Endodermal cell (in vitro differentiated cells): ENCODE measurements at regions not wholly inside any gene's neighbourhood (a gene's known extent, or its start where the extent isn't known, plus 50 kb on each side); places are given as distances from the start of the nearest gene placed in this dataset.

Source experiments
- DNase-seq: peaks from one replicate; pipeline ENCODE4 v3.0.0-alpha.2; 2017
- H3K27ac ChIP-seq: 2 replicates; pipeline ENCODE4 v1.5.1; 2013; ENCODE audit warnings: mild to moderate bottlenecking, low read depth, low read length, moderate library complexity
- H3K27me3 ChIP-seq: 2 replicates; pipeline ENCODE4 v1.6.1; 2013; ENCODE audit warnings: mild to moderate bottlenecking, low read length, moderate library complexity; ENCODE audit not compliant: insufficient read depth, control insufficient read depth, poor library complexity, severe bottlenecking
- H3K36me3 ChIP-seq: 2 replicates; pipeline ENCODE4 v1.7.0; 2013; ENCODE audit warnings: mild to moderate bottlenecking, low read length, moderate library complexity; ENCODE audit not compliant: control insufficient read depth, insufficient read depth
- H3K4me1 ChIP-seq: one replicate; pipeline ENCODE4 v1.7.0; 2013; ENCODE audit warnings: low read length; ENCODE audit not compliant: control insufficient read depth, insufficient read depth
- H3K4me3 ChIP-seq: 2 replicates; pipeline ENCODE4 v1.5.1; 2013; ENCODE audit warnings: mild to moderate bottlenecking, low read length, moderate library complexity
- H3K9ac ChIP-seq: 2 replicates; pipeline ENCODE4 v1.6.1; 2013; ENCODE audit warnings: mild to moderate bottlenecking, low read length, moderate library complexity; ENCODE audit not compliant: poor library complexity, severe bottlenecking; ENCODE audit errors: extremely low read depth
- H3K9me3 ChIP-seq: 2 replicates; pipeline ENCODE4 v1.6.1; 2013; ENCODE audit warnings: mild to moderate bottlenecking, low read length, moderate library complexity; ENCODE audit not compliant: control insufficient read depth
- H3K27ac Mint-ChIP-seq: 2 replicates; pipeline ENCODE4 v1.8.0; 2020; ENCODE audit warnings: mixed read lengths
- H3K27me3 Mint-ChIP-seq: 2 replicates; pipeline ENCODE4 v1.8.0; 2021; ENCODE audit warnings: mild to moderate bottlenecking, mixed read lengths; ENCODE audit not compliant: insufficient read depth
- H3K36me3 Mint-ChIP-seq: 2 replicates; pipeline ENCODE4 v1.8.0; 2020; ENCODE audit warnings: low read depth, mixed read lengths
- H3K4me1 Mint-ChIP-seq: 2 replicates; pipeline ENCODE4 v1.8.0; 2020; ENCODE audit warnings: mixed read lengths
- H3K4me3 Mint-ChIP-seq: 2 replicates; pipeline ENCODE4 v1.8.0; 2020; ENCODE audit warnings: mild to moderate bottlenecking, moderate library complexity, mixed read lengths
- H3K9me3 Mint-ChIP-seq: 2 replicates; pipeline ENCODE4 v1.8.0; 2020; ENCODE audit warnings: mild to moderate bottlenecking, mixed read lengths
- CTCF ChIP-seq: fragments of 200-600 bp; sonication (generic); conservative IDR thresholded peaks from 2 replicates; pipeline ENCODE4 v1.5.0; 2021; ENCODE audit warnings: antibody characterized with exemption, mild to moderate bottlenecking
- WGBS, 2 experiments: methylation state at CpG; one replicate each; pipeline versions ENCODE4 v1.1.5 to v1.1.7; 2013; ENCODE audit warnings: missing lambda C conversion rate in 2 of 2, mixed read lengths in 1 of 2; ENCODE audit not compliant: insufficient coverage in 1 of 2, insufficient read length in 1 of 2; 5-methylcytosine and 5-hydroxymethylcytosine counted together

- Histone ChIP-seq H3K36me3 (no peaks in the 10 kb centered on the region), H3K4me1 (no peaks in the 10 kb centered on the region), H3K27me3 (no peaks in the 10 kb centered on the region), H3K4me3 (no peak overlapping the region), H3K9me3 (peaks cover 3% of the 10 kb centered on the region), H3K9ac (no peak overlapping the region), H3K27ac (no peak overlapping the region)
- no peak for TF ChIP-seq CTCF
- no peak overlapping the region for H3K4me3 Mint-ChIP-seq
- H3K4me1 Mint-ChIP-seq, result peaks cover 5% of the 10 kb centered on the region
- no peak overlapping the region for H3K27ac Mint-ChIP-seq
- no peaks in the 10 kb centered on the region for H3K9me3 Mint-ChIP-seq
- H3K27me3 Mint-ChIP-seq, result no peaks in the 10 kb centered on the region
- 81 to 90% methylated on average over 4 to 10 of the region's 10 CpGs for WGBS, 2 experiments
- DNase-seq, result no peak
- H3K36me3 Mint-ChIP-seq, result no peaks in the 10 kb centered on the region
Observed at GRCh38 chr4:144449611-144450010, 196.3 kb upstream of the HHIP start.

GRCh38 chr4:144450526-144450925 is 195.4 kb upstream of the HHIP start:
- Mint-ChIP-seq H3K27ac (no peak overlapping the region), H3K27me3 (no peaks in the 10 kb centered on the region)
- 87 to 100% methylated on average over 2 of the region's 2 CpGs for WGBS, 2 experiments

GRCh38 chr4:144451766-144452450 is 194.0 kb upstream of the HHIP start:
- DNase-seq, result no peak
- Mint-ChIP-seq H3K36me3 (no peaks in the 10 kb centered on the region), H3K4me3 (no peak overlapping the region), H3K27ac (no peak overlapping the region), H3K9me3 (no peaks in the 10 kb centered on the region), H3K4me1 (peaks cover 5% of the 10 kb centered on the region), H3K27me3 (no peaks in the 10 kb centered on the region)
- no peaks in the 10 kb centered on the region for H3K27me3 ChIP-seq
- no peak overlapping the region for H3K9ac ChIP-seq
- no peak overlapping the region for H3K27ac ChIP-seq
- no peaks in the 10 kb centered on the region for H3K36me3 ChIP-seq
- WGBS, 2 experiments, result 90 to 94% methylated on average over 2 to 3 of the region's 3 CpGs
- no peaks in the 10 kb centered on the region for H3K9me3 ChIP-seq
- no peak for TF ChIP-seq CTCF
- H3K4me1 ChIP-seq, result no peaks in the 10 kb centered on the region
- H3K4me3 ChIP-seq, result no peak overlapping the region

More at GRCh38 chr4:144450526-144450925, 195.4 kb upstream of the HHIP start:
- DNase-seq, result no peak
- Histone ChIP-seq H3K27me3 (no peaks in the 10 kb centered on the region), H3K9me3 (peaks cover 3% of the 10 kb centered on the region), H3K27ac (no peak overlapping the region), H3K4me1 (no peaks in the 10 kb centered on the region), H3K9ac (no peak overlapping the region), H3K4me3 (no peak overlapping the region), H3K36me3 (no peaks in the 10 kb centered on the region)
- no peak for TF ChIP-seq CTCF
- Mint-ChIP-seq H3K9me3 (no peaks in the 10 kb centered on the region), H3K4me1 (peaks cover 5% of the 10 kb centered on the region), H3K4me3 (no peak overlapping the region), H3K36me3 (no peaks in the 10 kb centered on the region)
